ENCODE measurements at regions not wholly inside any gene's neighbourhood (a gene's known extent, or its start where the extent isn't known, plus 50 kb on each side); places are given as distances from the start of the nearest gene placed in this dataset.

DNA sequence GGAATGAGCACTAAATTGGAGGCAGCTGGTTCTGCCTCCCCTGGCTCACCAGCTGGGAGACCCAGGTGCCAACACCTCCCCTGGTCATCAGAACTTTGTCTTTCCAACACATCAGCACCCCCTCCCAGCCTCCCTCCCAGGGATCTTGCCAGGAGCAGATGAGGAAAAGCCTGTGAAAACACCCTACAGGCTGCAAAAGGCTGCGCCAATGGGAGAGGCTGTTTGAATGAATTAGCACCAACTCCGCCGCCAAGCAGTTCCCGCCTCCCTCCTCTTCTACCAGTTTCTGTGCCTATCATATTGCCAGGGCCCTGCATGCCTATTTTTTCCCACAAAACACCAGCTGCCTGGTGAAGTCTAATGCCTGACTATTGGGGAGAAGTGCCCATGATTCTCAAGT, 137.0 kb downstream of the AIPL1 start:
- no peak overlapping the region for H3K4me3 ChIP-seq (ENCODE audit: low read length)
- TF ChIP-seq, protein P1, sequence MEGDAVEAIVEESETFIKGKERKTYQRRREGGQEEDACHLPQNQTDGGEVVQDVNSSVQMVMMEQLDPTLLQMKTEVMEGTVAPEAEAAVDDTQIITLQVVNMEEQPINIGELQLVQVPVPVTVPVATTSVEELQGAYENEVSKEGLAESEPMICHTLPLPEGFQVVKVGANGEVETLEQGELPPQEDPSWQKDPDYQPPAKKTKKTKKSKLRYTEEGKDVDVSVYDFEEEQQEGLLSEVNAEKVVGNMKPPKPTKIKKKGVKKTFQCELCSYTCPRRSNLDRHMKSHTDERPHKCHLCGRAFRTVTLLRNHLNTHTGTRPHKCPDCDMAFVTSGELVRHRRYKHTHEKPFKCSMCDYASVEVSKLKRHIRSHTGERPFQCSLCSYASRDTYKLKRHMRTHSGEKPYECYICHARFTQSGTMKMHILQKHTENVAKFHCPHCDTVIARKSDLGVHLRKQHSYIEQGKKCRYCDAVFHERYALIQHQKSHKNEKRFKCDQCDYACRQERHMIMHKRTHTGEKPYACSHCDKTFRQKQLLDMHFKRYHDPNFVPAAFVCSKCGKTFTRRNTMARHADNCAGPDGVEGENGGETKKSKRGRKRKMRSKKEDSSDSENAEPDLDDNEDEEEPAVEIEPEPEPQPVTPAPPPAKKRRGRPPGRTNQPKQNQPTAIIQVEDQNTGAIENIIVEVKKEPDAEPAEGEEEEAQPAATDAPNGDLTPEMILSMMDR (IDR thresholded peaks at IDR 0.05; ENCODE audit: insufficient read depth, low read depth, low read length, missing control alignments): no peak
- no peak for DNase-seq (ENCODE audit: low read depth)

GRCh38 chr17:6297119-6297518, 137.8 kb downstream of the AIPL1 start:
- TF ChIP-seq, protein P1 (IDR thresholded peaks at IDR 0.05; ENCODE audit: insufficient read depth, low read depth, low read length, missing control alignments): no peak
- no peak for DNase-seq (ENCODE audit: low read depth)
- no peak overlapping the region for H3K4me3 ChIP-seq (ENCODE audit: low read length)

GRCh38 chr17:6290488-6291196, 144.3 kb downstream of the AIPL1 start:
- TF ChIP-seq, protein P1 (IDR thresholded peaks at IDR 0.05; ENCODE audit: insufficient read depth, low read depth, low read length, missing control alignments): no peak
- no peak for DNase-seq (ENCODE audit: low read depth)
- H3K4me3 ChIP-seq (ENCODE audit: low read length): no peak overlapping the region

GRCh38 chr17:6286233-6286632, 148.7 kb downstream of the AIPL1 start:
- no peak overlapping the region for H3K4me3 ChIP-seq (ENCODE audit: low read length)
- TF ChIP-seq, protein P1 (IDR thresholded peaks at IDR 0.05; ENCODE audit: insufficient read depth, low read depth, low read length, missing control alignments): no peak
- DNase-seq (ENCODE audit: low read depth): no peak

- DNase-seq (ENCODE audit: low read depth): no peak
- no peak overlapping the region for H3K4me3 ChIP-seq (ENCODE audit: low read length)
- TF ChIP-seq, protein P1 (IDR thresholded peaks at IDR 0.05; ENCODE audit: insufficient read depth, low read depth, low read length, missing control alignments): no peak
These were observed 149.4 kb downstream of the AIPL1 start for GRCh38 chr17:6285486-6285885.

GRCh38 chr17:6279659-6280058, 155.3 kb downstream of the AIPL1 start:
- TF ChIP-seq, protein P1 (IDR thresholded peaks at IDR 0.05; ENCODE audit: insufficient read depth, low read depth, low read length, missing control alignments): peak; percentile 56
- no peak overlapping the region for H3K4me3 ChIP-seq (ENCODE audit: low read length)
- DNase-seq (ENCODE audit: low read depth): peak; percentile 77

DNA sequence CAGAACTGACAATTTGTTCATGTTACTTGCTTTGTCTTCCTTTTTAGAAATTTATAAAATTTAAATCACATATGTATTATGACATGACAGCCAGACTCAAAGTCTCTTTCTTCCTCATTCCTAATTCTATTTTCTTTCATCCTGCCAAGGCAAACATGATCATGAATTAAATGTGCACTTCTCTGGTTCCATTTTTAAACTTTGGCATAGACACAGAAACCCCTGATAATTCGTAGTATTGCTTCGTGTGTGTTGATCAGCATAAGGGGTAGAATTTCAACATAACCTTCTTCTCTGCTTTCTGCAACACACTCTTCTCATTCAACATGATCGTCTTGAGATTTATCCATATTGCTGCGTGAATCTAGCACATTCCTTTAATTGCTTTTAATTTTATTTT, 156.5 kb downstream of the AIPL1 start:
- TF ChIP-seq, protein P1 (IDR thresholded peaks at IDR 0.05; ENCODE audit: insufficient read depth, low read depth, low read length, missing control alignments): no peak
- DNase-seq (ENCODE audit: low read depth): no peak
- H3K4me3 ChIP-seq (ENCODE audit: low read length): no peak overlapping the region
